NB4 (cell line): ENCODE measurements at regions not wholly inside any gene's neighbourhood (a gene's known extent, or its start where the extent isn't known, plus 50 kb on each side); places are given as distances from the start of the nearest gene placed in this dataset.

Experiments used
- MYC ChIP-seq: IDR thresholded peaks from 2 replicates; pipeline ENCODE4 v1.6.1; 2011; ENCODE audit warnings: low read depth, low read length
- POLR2A ChIP-seq: IDR thresholded peaks from 2 replicates; pipeline ENCODE4 v1.6.1; 2011; ENCODE audit warnings: mild to moderate bottlenecking; ENCODE audit not compliant: insufficient read length; ENCODE audit errors: extremely low read depth
- TF ChIP-seq, protein P1 (sequence below): IDR thresholded peaks from one replicate; pipeline ENCODE4 v1.5.1; 2012; ENCODE audit warnings: low read depth, low read length
- TF ChIP-seq, protein P2 (sequence below): IDR thresholded peaks from 2 replicates; pipeline ENCODE4 v1.6.1; 2011; ENCODE audit warnings: low read depth, low read length

DNA sequence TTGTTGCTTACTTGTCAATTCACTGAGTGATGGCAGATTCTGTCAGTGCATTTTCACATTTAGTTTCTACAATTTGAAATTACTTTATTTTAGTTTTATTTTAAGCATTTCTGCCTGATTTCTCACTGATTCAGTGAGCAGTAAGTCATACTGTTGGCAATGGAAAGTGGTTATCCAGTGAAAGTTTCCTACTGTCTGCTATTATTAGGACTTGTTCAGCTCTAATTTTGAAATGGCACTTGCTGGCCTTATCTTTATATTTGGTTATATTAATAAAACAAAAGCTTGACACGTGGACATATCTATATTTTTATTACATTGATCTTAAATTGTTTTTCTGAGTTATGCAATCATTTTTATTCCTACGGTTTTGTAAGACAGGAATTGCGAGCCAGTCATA, 871.8 kb upstream of the SLC35B3 start:
- TF ChIP-seq, protein P1, sequence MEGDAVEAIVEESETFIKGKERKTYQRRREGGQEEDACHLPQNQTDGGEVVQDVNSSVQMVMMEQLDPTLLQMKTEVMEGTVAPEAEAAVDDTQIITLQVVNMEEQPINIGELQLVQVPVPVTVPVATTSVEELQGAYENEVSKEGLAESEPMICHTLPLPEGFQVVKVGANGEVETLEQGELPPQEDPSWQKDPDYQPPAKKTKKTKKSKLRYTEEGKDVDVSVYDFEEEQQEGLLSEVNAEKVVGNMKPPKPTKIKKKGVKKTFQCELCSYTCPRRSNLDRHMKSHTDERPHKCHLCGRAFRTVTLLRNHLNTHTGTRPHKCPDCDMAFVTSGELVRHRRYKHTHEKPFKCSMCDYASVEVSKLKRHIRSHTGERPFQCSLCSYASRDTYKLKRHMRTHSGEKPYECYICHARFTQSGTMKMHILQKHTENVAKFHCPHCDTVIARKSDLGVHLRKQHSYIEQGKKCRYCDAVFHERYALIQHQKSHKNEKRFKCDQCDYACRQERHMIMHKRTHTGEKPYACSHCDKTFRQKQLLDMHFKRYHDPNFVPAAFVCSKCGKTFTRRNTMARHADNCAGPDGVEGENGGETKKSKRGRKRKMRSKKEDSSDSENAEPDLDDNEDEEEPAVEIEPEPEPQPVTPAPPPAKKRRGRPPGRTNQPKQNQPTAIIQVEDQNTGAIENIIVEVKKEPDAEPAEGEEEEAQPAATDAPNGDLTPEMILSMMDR, result no peak
- TF ChIP-seq MYC (no peak), POLR2A (no peak)
- TF ChIP-seq, protein P2, sequence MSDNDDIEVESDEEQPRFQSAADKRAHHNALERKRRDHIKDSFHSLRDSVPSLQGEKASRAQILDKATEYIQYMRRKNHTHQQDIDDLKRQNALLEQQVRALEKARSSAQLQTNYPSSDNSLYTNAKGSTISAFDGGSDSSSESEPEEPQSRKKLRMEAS, result no peak
